ENCODE measurements at regions not wholly inside any gene's neighbourhood (a gene's known extent, or its start where the extent isn't known, plus 50 kb on each side); places are given as distances from the start of the nearest gene placed in this dataset.
A peak's percentile ranks its signal among the peaks of the same experiment; 100 is the strongest.

DNA sequence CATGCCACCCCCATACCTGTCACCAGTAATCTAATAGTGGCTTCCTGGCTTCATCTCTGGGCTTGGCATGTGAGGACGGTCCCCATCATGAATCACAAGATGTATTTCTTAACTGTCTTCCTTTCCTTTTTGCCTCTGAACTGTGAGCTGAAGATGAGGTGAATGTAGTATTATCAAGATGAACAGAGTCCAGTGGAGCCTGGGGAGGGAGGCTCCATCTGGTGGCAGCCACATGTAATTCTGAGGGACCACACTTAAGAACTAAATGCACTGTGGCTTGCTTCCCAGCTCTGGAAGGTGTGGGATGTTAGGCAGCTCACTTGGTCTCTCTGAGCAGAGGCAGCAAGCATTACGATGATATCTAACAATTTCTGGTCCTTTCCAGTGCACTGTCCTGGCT, 354.9 kb upstream of the ASIC2 start:
- DNase-seq (ENCODE audit: low read depth), result no peak

GRCh38 chr17:33650304-33650703, 357.2 kb upstream of the ASIC2 start:
- no peak for DNase-seq (ENCODE audit: low read depth)

- no peak for DNase-seq (ENCODE audit: low read depth)
Measured at GRCh38 chr17:33651686-33652085, 358.6 kb upstream of the ASIC2 start.

DNA sequence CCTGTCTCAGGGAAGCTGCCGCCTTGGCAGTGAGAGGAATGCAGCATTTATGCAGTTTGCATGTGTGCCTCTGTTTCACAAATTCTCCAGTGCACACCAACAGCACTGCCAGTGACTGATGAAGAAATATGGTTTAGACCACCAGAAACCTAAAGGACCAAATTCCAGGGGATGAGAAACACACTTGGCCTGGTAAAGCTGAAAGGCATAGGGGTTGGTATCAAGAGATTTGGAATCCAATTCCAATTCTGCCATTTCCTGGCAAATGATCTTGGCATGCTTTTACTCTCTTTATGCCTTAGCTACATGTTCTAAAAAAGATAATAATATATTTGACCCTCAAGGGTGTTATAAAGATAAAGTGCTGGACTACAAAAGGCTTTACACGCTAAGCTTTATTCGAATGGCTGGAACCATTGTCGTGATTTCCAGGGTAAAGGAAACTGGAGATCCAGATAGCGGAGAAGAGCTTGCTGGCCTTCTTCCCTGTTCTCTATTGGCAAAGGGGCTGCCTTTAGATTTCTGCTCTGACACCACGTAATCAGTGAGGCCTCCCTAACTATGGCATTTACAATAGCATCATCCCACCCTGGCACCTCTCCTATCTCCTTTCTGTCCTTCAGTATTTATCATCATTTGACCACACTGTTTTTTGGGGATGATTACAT, 359.8 kb upstream of the ASIC2 start:
- DNase-seq (ENCODE audit: low read depth), result no peak

- no peak for DNase-seq (ENCODE audit: low read depth)
Measured at GRCh38 chr17:33653399-33653788, 360.3 kb upstream of the ASIC2 start.

DNA sequence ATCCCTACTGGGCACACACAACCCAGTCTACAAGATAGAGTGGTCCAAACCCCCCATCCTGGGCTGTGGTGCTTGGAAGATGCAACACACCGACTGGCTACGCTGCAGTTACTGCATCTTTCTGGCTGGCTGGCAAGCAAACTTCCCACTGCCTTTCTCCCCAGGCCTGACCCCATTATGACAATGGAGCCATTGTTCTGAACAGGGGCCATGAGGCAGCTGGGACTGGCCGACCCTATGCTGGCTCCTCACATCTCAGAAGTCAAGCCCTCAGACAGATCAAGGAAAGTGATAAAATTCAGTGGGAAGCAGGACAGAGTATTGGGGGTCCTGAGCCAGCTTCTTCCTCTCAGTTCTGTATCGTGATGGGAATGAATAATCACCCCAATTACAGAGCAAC, 364.1 kb upstream of the ASIC2 start:
- no peak for DNase-seq (ENCODE audit: low read depth)

DNA sequence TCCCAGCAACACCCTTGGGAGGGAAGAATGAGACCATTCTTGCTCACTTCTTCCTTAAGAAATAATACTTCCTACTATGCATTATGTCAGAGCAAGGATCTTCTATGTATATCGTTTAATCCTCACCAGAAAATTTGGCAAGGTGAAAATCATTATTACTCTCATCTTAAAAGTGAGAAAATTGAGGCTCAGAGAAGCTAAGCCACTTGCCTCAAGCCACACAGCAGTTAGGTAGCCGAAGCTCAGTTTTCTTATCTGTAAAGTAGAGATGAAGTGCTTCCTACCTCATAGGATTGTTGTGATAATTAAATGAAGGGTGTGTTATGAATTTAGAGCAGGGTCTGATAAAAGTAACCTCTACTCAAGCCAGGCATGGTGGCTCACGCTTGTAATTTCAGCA, 368.9 kb upstream of the ASIC2 start:
- DNase-seq (ENCODE audit: low read depth), result no peak

DNA sequence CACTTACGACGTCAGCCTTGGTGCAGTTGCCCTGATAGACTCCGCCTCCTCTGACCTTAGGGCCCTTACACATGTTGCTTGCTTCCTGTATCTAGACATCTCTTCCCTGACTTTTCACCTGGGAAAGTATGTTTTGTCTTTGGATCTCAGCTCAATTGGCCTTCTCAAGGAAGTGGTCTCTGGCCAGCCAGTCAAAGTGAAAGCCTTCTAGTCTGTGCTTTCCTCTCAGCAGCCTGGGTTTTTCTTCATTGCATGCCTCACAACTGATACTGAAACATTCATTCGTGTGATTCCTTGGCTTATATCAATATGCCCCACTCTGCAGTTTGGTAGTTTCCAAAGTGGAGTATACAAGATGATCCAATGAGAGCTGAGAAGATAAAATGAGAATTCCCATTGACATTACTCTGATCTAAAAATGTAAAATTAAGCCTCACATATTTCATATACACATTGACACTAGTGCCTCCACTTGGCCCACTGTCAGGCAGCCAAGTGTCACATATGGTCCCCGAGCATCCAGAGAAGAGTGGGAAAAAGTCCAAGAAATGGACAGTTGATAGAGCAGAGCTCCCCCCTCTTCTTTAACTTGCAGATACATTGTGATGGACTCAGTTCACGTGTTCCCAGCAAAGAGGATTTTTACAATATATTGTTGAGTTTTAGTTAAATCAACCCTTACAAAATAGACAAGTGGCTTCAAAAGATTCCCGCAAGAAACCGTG, 371.2 kb upstream of the ASIC2 start:
- DNase-seq (ENCODE audit: low read depth), result no peak

DNA sequence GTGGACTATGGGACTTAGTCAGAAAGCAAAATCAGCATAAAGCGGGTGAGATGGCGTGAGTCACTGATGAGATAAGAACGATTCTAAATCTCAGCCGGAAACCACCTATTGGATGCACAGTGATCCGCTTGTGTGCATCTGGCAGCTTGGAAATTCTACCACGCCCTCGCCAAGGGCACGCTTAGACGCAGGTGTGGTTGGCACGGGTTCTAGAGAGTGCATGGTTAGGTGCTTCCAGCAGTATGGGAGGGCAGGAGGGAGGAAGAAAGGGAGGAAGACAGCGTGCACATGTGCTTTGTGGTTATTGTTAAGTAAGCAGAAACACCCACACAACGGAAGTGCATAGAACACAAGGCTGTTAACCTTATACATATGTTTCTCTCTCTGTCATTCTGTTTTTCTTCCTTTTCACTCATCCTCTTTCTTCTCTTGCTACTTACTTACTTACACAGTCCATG, 374.0 kb upstream of the ASIC2 start:
- DNase-seq (ENCODE audit: low read depth), result peak; percentile 24

DNA sequence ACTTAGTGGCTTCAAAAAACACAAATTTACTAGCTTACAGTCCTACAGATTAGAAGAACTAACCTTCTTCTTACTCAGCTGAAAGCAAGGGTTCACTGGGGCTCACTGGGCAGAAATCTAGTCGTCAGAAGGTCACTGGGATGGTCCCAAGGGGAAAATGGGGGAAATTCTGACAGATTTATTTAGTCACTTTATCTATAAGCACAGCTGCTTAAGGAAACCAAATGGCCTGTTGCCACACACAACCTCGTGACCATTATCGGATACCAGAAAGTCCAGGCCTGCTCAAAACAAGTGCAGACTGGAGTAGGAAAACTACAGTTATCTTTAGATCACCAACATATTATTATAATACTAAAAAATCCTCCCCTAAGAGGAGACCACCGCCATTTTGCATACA, 374.6 kb upstream of the ASIC2 start:
- DNase-seq (ENCODE audit: low read depth), result no peak

GRCh38 chr17:33668516-33668915, 375.4 kb upstream of the ASIC2 start:
- no peak for DNase-seq (ENCODE audit: low read depth)

DNA sequence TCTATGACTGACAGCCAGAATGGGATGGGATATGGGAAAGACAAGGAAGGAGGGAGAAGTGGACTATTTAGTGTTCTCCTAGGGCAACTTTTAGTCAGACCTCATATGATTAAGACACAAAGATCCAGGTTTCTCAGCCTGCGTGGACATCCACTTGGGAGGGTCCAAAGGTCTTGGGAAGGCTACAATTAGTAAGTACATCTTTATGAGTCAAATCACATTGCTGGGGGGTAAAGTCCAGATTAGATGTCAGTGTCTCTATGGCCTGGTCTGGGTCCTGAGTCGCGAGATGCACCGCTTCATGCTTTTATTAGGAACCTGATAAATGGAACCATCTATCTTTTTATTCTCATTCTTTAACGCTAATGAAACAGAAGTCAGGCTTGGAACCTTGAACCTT, 378.4 kb upstream of the ASIC2 start:
- no peak for DNase-seq (ENCODE audit: low read depth)

DNA sequence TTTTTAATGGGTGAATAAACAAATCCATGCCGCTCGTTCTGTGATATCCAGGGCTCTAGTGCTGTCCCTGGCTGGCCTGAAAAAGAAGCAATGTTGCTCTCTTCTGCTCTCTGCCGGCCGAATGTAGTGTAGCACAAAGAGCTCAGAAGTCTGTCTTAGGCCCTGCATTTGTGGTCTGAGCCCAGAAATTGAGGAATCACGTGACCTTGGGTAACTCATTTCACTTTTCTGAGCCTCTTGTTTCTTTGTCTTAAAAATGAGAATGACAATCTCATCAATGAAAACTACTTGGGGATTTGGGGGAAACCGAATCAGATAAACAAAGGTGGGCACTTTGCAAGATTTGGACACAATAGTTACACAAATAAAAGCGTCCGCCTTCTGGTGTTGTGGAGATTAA, 381.6 kb upstream of the ASIC2 start:
- DNase-seq (ENCODE audit: low read depth), result peak; percentile 30

GRCh38 chr17:33676444-33676843, 383.3 kb upstream of the ASIC2 start:
- DNase-seq (ENCODE audit: low read depth), result no peak

DNA sequence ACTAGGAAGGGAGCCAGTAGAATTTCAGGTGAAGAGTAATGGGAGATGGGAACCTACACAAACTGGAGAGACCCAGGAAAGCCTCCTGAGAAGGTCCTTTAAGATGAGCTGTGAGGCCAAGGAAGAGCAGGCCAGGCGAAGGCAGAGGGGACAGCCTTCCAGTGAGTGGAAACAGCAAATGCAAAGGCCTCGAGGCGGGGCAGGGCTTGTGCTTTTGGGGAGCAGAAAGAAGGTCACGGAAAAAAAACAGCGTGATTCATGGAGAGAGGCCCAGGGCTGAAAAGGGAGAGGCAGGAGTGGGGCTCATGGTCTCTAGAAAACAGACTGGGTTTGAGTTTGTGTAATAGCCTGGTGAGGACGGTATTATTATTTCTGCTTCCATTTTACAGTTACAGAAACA, 386.5 kb upstream of the ASIC2 start:
- DNase-seq (ENCODE audit: low read depth), result no peak

GRCh38 chr17:33680472-33680871, 387.4 kb upstream of the ASIC2 start:
- no peak for DNase-seq (ENCODE audit: low read depth)

DNA sequence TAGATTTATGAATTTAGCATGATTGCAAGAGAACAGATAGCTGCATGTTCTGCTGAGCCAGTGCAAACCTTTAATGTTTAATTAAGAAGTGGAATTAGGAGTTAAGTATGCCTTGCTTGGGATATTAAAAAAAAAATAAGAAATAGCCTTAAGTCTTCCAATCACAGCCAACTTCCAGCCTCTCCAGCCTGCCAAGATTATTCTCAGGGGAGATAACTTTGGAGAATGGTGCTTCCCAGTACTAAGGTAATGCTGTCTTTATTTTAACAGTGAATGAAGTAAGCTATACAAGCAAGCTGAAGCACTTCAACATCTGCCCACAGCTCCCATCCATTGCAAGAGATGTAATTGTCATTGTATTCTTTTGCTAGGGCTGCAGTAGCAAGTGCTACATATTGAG, 389.5 kb upstream of the ASIC2 start:
- no peak for DNase-seq (ENCODE audit: low read depth)

GRCh38 chr17:33684735-33685134, 391.6 kb upstream of the ASIC2 start:
- no peak for DNase-seq (ENCODE audit: low read depth)

DNA sequence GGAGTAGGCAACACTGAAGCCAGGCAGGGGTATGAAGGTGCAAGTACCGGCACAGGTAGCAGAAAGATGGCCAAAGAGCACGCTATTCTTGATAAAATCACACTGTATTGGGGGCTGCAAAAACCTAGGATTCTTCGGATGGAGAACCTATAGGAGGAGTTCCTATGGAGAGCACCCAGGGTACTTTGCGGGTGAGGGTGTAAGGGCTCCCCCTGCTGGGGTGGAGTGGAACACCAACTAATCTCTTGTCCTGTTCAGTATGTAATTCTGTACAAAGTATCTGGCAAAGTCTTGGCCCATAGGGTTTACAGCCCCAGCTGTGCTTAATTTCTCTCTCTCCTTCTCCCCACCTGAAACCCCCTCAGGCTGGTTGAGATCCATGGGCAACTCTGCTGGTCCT, 393.1 kb upstream of the ASIC2 start:
- peak; percentile 4 for DNase-seq (ENCODE audit: low read depth)

DNA sequence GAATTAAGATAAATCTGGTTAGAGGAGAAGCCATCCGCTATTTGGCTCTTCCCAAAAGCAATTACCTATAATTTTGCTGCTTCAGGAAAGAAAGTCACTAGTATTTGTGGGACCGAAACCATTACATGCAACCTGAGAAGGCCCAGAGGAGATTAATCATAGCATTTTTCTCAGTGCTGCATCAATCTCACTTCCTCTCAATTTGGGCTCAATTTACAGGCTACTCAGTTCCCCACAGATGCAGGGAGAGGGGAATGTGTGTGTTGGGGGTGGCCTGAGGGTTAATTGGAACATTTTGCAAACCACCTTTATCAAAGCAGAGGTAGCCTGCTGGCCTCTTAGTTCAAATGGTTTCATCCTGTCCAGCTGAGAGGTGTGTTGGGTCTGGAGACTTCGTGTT, 394.7 kb upstream of the ASIC2 start:
- no peak for DNase-seq (ENCODE audit: low read depth)

DNA sequence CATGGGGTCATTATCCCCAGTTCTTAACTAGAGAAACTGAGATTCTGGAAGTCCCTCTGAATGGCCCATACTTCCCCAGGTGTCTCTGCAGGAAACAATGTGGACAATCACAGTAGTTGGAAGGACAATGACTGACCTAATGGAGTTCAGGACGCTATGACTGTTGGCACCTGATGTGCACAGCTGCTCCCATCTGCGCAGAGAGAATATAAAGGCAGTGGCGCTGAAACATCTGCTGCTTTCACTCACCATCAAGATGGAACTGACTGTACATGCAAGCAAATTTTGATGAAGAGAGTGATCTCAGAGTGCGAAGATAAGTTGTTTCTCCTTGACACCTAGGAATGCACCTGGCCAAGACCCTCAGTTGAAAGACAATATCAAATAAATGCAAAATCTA, 395.7 kb upstream of the ASIC2 start:
- DNase-seq (ENCODE audit: low read depth), result no peak

- DNase-seq (ENCODE audit: low read depth), result no peak
Measured at GRCh38 chr17:33689725-33690124, 396.6 kb upstream of the ASIC2 start.

GRCh38 chr17:33695431-33695830, 402.3 kb upstream of the ASIC2 start:
- DNase-seq (ENCODE audit: low read depth), result no peak

- DNase-seq (ENCODE audit: low read depth), result no peak
Measured at GRCh38 chr17:33696102-33696501, 403.0 kb upstream of the ASIC2 start.
